IgD-negative memory B cell (primary cell): ENCODE measurements at regions not wholly inside any gene's neighbourhood (a gene's known extent, or its start where the extent isn't known, plus 50 kb on each side); places are given as distances from the start of the nearest gene placed in this dataset.

Experiments
- H3K27ac Mint-ChIP-seq, 3 donors: one replicate each; pipeline ENCODE4 v1.8.0; 2020 to 2022; ENCODE audit warnings: mild to moderate bottlenecking in 3 of 3, mixed read lengths in 3 of 3, moderate library complexity in 1 of 3
- H3K27me3 Mint-ChIP-seq: one replicate; pipeline ENCODE4 v1.8.0; 2021; ENCODE audit warnings: mixed read lengths
- H3K36me3 Mint-ChIP-seq: one replicate; pipeline ENCODE4 v1.8.0; 2020; ENCODE audit warnings: mild to moderate bottlenecking, mixed read lengths
- H3K4me1 Mint-ChIP-seq, 3 donors: one replicate each; pipeline ENCODE4 v1.8.0; 2020 to 2022; ENCODE audit warnings: mixed read lengths in 3 of 3, mild to moderate bottlenecking in 1 of 3
- H3K4me3 Mint-ChIP-seq, 4 donors: one replicate each; pipeline ENCODE4 v1.8.0; 2020 to 2022; ENCODE audit warnings: mild to moderate bottlenecking in 4 of 4, mixed read lengths in 4 of 4, moderate library complexity in 3 of 4
- H3K9me3 Mint-ChIP-seq, 3 donors: one replicate each; pipeline ENCODE4 v1.8.0; 2020 to 2021; ENCODE audit warnings: mixed read lengths in 3 of 3, mild to moderate bottlenecking in 1 of 3

DNA sequence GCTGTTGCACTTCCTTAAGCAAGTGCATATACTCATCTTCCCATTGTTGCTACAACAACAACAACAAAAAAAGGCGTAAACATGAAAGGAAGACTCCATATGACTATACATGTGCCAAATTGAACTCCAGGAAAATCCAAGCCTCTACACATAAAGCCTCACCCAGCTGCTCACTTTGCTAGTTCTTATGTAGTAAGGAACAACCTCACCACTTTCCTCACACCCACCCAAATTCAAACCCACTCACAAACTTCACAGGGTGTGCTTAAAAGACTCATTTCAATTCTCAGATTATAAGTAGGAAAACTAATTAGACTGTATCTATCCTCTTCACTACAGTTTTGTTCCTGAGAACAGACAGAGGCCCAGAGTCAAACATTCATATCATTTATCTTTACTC lies 671.1 kb upstream of the INTU start:
- Mint-ChIP-seq H3K4me3 (no peak overlapping the region), H3K9me3 (peaks cover 0 to 9% (median 2%) of the 10 kb centered on the region in 3 donors), H3K36me3 (no peaks in the 10 kb centered on the region), H3K27me3 (no peaks in the 10 kb centered on the region), H3K27ac (no peak overlapping the region), H3K4me1 (no peaks in the 10 kb centered on the region)

DNA sequence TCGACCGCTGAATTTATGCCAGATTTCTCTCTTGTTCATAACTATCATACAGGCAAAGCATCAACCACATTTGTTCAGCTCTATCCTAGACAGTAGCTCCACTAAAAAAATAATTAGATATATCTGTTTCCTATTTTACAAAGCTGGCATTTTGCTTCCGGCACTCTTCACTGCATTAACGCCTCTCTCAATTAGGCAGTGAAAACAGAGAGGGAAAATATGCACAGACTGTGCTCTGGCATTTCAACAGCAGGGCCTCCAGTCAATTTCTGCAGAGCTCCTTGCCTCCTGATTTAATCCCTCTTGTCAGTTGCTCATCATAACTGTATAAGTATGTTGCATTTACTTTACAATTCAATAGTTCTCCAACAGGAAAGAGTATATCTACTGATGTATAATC lies 666.9 kb upstream of the INTU start:
- peaks cover 0 to 10% (median 6%) of the 10 kb centered on the region in 3 donors for H3K9me3 Mint-ChIP-seq
- H3K27me3 Mint-ChIP-seq, result no peaks in the 10 kb centered on the region
- no peaks in the 10 kb centered on the region for H3K36me3 Mint-ChIP-seq
- H3K4me3 Mint-ChIP-seq, result no peak overlapping the region
- H3K27ac Mint-ChIP-seq, result no peak overlapping the region
- no peaks in the 10 kb centered on the region for H3K4me1 Mint-ChIP-seq

DNA sequence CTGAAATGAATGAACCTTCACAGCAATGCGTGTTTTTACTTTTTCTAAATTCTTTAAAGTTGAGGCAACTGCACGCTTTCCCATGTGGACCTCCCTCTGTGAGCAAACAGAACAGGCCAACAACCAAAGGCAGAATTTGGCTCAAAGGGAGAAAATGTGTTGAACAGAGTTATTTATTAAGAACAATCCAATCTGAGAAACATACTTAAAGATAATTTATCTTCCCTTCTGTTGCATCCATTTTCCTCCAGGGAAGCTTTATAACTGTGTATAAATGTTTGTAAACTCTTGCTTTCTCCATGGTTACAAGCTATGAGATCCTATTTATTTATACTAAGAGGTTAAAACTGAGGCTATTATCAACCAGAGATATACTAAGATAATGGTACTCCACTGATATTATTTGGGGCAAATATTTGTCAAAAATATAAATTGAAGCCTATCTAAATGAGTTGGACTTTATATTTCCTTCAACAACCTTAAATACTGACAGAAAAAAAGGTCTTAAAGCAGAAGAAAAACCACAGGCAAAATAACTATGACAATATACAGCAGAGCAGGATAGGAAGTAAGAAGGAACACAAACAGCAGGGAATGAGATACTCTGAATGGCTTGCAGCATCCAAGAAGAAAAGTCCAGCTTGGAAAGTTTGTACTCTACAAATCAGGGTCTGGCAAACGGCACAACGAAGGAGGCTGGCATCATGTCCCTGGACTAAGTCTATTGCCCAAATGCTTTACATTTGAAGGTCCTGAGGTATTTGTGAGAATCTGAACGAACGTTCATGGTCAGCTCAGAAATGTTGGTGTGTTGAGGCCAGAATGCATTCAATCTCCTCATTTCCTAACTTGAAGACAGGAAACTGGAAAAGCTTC lies 663.2 kb upstream of the INTU start:
- H3K4me1 Mint-ChIP-seq, result no peaks in the 10 kb centered on the region
- no peaks in the 10 kb centered on the region for H3K27me3 Mint-ChIP-seq
- no peak overlapping the region for H3K27ac Mint-ChIP-seq
- peaks cover 4 to 10% (median 6%) of the 10 kb centered on the region in 3 donors for H3K9me3 Mint-ChIP-seq
- H3K36me3 Mint-ChIP-seq, result no peaks in the 10 kb centered on the region
- H3K4me3 Mint-ChIP-seq, result no peak overlapping the region

DNA sequence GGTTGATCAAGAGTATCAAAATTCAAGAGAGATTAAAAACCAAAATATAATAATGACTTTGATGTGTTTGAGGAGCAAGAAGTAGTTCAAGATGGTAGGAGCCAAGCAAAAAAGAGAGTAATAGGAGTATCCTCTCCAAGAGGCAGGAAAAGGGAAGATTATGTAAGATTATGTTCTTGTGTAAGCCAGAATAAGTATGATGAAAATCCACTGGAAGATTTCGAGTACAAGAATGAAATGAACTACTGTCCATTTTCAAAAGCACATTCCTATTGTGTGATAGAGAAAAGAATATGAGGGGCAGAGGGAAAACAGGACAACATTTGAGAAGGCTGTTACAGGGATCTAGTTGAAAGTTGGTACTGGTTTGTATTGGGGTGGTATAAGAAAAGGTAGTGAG lies 659.6 kb upstream of the INTU start:
- Mint-ChIP-seq H3K9me3 (peaks cover 0 to 6% (median 4%) of the 10 kb centered on the region in 3 donors), H3K36me3 (no peaks in the 10 kb centered on the region), H3K27me3 (no peaks in the 10 kb centered on the region), H3K27ac (no peak overlapping the region), H3K4me3 (no peak overlapping the region), H3K4me1 (no peaks in the 10 kb centered on the region)

DNA sequence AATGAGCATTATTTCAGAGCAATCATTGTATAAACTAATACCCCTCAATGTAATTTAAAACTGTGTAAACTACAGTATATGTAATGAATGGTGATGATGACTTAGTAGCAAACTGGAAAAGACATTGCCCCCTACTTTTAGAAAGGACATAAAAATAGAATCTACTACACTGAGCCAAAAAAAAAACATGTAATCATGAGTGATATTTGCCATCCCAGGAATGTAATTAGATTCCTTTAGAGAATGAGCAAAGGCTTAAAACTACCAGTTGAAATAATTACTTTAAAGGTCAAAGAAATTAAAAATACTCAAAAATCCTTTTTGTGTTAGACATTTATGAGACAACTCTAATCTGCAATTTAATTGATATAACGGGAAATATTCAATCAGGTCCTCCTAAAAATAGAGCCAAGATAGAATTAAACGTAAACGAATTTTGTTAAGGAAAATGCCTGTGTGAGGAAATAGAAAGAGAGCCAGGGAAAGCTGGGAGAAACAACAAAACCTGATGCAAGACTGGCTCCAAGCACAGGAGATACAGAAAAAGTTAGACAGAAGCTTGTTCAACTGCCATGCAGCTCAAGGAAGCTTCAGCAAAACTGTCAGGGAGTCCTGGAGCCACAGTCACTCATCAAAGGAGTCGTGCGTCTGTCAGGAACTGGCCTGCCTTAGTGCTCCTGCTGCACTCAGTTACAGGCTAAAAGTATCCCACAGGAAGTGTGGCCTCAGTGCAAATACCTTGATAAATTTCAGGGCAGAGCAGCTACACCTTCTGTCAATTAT lies 655.7 kb upstream of the INTU start:
- H3K4me1 Mint-ChIP-seq, result no peaks in the 10 kb centered on the region
- H3K9me3 Mint-ChIP-seq, result peaks cover 0 to 8% (median 3%) of the 10 kb centered on the region in 3 donors
- no peak overlapping the region for H3K27ac Mint-ChIP-seq
- no peak overlapping the region for H3K4me3 Mint-ChIP-seq
- H3K27me3 Mint-ChIP-seq, result no peaks in the 10 kb centered on the region
- no peaks in the 10 kb centered on the region for H3K36me3 Mint-ChIP-seq

DNA sequence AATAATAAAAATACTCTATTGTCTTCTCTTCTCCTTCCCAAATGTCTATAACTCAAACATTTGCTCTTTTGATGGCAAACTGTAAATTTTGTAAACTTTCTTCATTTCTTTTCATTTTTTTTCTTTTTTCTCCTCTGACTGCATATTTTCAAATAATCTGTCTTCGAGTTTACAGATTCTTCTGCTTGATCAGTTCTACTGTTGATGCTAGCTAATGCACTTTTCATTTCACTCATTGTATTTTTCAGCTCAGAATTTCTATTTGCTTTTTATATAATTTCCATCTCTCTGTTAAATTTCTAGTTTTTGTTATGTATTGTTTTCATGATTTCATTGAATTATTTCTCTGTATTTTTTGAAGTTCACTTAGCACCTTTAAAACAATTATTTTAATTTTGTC lies 646.8 kb upstream of the INTU start:
- no peaks in the 10 kb centered on the region for H3K27me3 Mint-ChIP-seq
- no peak overlapping the region for H3K4me3 Mint-ChIP-seq

DNA sequence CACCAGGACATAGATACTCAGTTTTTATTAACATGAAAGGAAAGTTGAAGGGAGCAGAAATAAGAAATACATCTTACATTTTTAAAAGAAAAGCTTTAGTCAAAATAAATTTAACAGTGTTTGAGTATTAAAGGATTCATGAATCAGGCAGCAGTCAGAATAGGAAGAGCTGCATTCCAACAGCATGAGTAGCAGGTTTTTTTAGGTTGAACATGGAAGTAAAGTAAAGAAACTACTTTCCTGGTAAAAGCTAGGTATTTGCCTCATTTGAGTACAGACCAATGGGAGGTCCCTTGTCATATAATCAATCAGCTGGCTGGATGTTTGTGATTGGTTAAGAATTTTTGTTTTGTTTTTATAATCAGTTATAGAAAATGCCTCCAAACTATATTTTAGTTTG lies 645.9 kb upstream of the INTU start:
- Mint-ChIP-seq H3K27ac (no peak overlapping the region), H3K4me3 (no peak overlapping the region), H3K27me3 (no peaks in the 10 kb centered on the region), H3K36me3 (no peaks in the 10 kb centered on the region), H3K4me1 (no peaks in the 10 kb centered on the region), H3K9me3 (peaks cover 0 to 17% (median 2%) of the 10 kb centered on the region in 3 donors)

More for the DNA sequence above, 646.8 kb upstream of the INTU start:
- Mint-ChIP-seq H3K27ac (no peak overlapping the region), H3K4me1 (no peaks in the 10 kb centered on the region), H3K36me3 (no peaks in the 10 kb centered on the region), H3K9me3 (peaks cover 0 to 17% (median 2%) of the 10 kb centered on the region in 3 donors)

DNA sequence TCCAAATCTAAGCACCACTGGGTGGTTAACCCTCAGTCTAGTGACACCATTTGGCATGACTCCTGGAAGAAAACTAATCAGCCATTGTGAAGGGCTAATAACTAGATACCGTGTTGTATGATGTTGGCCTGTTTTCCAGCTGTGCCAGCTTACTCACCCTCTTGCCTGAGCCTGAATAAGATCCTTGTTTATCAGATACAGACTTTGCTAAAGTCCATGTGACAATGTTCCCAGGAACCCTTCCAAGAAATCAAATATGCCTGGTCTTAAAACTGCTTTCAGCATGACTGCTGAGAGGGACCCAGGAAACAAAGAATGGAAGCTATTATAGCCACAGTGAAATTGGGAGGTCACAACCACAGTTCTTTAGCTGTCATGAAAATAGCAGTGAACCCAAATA lies 640.8 kb upstream of the INTU start:
- no peaks in the 10 kb centered on the region for H3K27me3 Mint-ChIP-seq
- no peaks in the 10 kb centered on the region for H3K4me1 Mint-ChIP-seq
- H3K9me3 Mint-ChIP-seq, result peaks cover 0 to 4% (median 2%) of the 10 kb centered on the region in 3 donors
- H3K36me3 Mint-ChIP-seq, result no peaks in the 10 kb centered on the region
- no peak overlapping the region for H3K27ac Mint-ChIP-seq
- H3K4me3 Mint-ChIP-seq, result no peak overlapping the region

DNA sequence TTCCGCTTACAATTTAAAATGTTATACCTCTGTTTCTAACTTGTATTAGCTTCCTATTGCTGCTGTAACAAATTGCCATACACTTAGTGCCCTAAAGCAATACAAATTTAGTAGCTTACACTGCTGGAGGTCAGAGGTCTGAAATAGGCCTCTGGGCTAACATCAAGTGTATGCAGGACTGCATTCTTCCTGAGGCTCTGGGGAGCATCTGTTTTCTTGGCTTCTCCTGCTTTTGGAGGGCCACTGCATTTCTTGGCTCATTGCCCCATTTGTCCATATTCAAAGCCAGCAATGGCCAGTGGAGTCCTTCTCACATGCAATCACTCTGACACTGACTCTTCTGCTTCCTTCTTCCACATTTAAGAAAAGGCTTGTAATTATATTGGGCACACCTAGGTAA lies 639.8 kb upstream of the INTU start:
- no peak overlapping the region for H3K4me3 Mint-ChIP-seq
- H3K4me1 Mint-ChIP-seq, result no peaks in the 10 kb centered on the region
- H3K36me3 Mint-ChIP-seq, result no peaks in the 10 kb centered on the region
- peaks cover 0 to 4% (median 2%) of the 10 kb centered on the region in 3 donors for H3K9me3 Mint-ChIP-seq
- H3K27ac Mint-ChIP-seq, result no peak overlapping the region
- H3K27me3 Mint-ChIP-seq, result no peaks in the 10 kb centered on the region

DNA sequence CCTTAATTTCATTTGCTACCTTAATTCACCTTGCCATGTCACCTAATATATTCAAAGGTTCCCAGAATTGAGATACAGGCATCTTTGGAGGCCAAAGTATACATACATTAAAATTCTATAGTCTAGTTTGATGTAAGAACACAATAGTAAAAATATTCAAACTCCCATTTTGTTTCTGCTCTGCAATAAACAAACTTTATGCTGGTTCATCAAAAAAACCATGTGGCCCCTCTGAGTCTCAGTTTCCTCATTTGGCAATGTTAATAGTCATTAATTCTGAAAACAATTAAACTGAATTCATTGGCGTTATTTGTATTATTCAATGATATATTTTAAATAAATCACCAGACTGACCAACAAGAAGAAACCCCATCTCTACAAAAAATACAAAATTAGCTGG lies 639.4 kb upstream of the INTU start:
- no peaks in the 10 kb centered on the region for H3K4me1 Mint-ChIP-seq
- H3K9me3 Mint-ChIP-seq, result peaks cover 0 to 4% (median 2%) of the 10 kb centered on the region in 3 donors
- H3K36me3 Mint-ChIP-seq, result no peaks in the 10 kb centered on the region
- no peaks in the 10 kb centered on the region for H3K27me3 Mint-ChIP-seq
- no peak overlapping the region for H3K27ac Mint-ChIP-seq
- H3K4me3 Mint-ChIP-seq, result no peak overlapping the region

DNA sequence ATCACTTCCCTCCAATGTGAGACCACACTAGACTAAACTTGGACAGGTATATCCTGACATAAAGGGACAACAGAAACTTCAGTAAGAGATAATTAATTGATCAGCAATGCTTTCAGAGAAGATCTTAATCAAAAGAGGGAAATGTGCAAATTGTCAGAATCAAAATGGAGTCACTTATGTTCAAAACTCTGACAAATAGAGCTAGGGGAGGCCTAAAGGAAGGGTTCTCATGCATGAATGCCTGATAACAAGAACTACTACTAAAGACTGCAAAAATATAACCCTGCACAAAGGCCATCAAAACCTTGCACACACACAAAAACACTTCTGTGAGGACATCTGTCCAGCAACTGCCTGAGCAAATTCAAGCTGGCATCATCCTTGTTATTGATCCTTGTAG lies 637.5 kb upstream of the INTU start:
- Mint-ChIP-seq H3K27ac (no peak overlapping the region), H3K9me3 (peaks cover 0 to 8% (median 2%) of the 10 kb centered on the region in 3 donors), H3K36me3 (no peaks in the 10 kb centered on the region), H3K4me1 (no peaks in the 10 kb centered on the region), H3K27me3 (no peaks in the 10 kb centered on the region), H3K4me3 (no peak overlapping the region)

DNA sequence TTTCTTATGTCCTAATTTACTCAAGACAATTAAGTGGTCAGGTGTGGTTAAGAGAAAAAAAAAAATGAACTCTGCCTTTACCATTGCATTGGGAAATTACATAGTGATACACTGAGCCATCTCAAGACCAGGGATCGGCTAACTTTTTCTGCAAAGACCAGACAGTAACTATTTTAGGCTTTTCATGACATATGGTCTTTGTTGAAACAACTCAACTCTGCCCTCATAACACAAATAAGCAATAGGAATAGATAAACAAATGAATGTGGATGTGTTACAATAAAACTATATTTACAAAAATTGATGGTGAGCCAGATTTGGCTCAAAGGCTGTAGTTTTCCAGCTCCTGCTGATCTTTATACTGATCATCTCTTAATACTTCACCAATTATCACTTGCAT lies 632.6 kb upstream of the INTU start:
- Mint-ChIP-seq H3K4me3 (no peak overlapping the region), H3K4me1 (no peaks in the 10 kb centered on the region), H3K27ac (no peak overlapping the region), H3K9me3 (peaks cover 1 to 8% (median 4%) of the 10 kb centered on the region in 3 donors), H3K36me3 (no peaks in the 10 kb centered on the region), H3K27me3 (no peaks in the 10 kb centered on the region)

DNA sequence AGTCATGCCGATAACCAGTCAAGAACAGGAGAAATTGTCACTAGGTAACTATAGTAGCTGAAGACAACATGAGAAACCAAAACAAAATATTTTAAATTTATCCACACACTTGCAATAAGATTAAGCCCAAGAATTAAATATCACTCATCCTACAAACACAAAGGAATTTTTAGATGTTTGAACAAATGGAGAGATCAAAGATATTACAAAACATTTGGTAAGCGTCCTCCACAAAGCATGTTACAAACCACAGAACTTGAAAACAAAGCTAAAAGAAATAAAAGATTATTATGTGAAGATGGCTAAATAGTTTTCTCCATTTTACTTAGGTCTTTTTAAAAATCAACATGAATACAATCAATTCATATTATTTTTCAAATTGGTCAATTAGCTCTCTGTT lies 631.9 kb upstream of the INTU start:
- H3K27me3 Mint-ChIP-seq, result no peaks in the 10 kb centered on the region
- H3K9me3 Mint-ChIP-seq, result peaks cover 0 to 8% (median 4%) of the 10 kb centered on the region in 3 donors
- H3K27ac Mint-ChIP-seq, result no peak overlapping the region
- H3K36me3 Mint-ChIP-seq, result peaks cover 2% of the 10 kb centered on the region
- no peak overlapping the region for H3K4me3 Mint-ChIP-seq
- H3K4me1 Mint-ChIP-seq, result no peaks in the 10 kb centered on the region

DNA sequence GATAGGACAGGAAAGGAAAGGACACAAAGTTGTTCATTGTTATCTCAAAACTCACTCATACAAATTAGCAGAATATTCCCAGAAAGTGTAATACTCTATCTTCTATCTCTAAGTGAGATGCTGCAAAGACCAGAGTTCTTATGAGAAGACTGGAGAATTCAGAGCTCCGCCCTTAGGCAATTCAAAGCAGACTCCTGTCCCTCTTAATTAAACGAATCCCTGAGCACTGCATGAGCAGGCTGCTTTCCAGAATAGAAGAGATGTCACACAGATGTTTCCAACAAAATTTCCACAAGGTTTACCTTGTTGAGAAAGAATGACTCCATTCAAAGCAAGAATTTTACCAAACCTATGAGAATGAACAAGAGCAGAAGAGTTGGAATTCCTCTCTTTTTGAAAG lies 630.8 kb upstream of the INTU start:
- Mint-ChIP-seq H3K36me3 (peaks cover 2% of the 10 kb centered on the region), H3K4me3 (no peak overlapping the region), H3K4me1 (no peaks in the 10 kb centered on the region), H3K27me3 (no peaks in the 10 kb centered on the region), H3K27ac (no peak overlapping the region), H3K9me3 (peaks cover 0 to 8% (median 4%) of the 10 kb centered on the region in 3 donors)

DNA sequence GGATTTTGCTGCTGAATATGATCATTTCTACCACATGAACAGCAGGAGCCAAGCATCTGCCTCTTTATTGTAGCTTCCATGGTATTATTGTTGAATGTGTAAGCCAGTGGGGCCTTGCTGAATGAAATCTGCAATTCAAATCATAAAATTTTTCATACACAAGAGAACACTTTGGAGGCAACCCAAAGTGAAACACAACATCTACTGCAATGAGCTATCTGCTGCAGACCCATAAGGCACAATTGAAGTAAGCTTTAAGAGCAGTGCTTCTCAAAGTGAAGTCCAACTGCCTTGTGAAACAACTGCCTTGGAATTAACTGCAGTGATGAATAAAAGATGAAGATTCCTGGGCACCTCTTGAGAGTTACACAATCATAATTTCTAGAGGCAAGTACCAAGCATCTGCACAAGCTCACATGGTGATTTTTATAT lies 626.3 kb upstream of the INTU start:
- Mint-ChIP-seq H3K36me3 (peaks cover 2% of the 10 kb centered on the region), H3K4me3 (no peak overlapping the region), H3K4me1 (no peaks in the 10 kb centered on the region), H3K9me3 (peaks cover 0 to 12% (median 4%) of the 10 kb centered on the region in 3 donors), H3K27ac (no peak overlapping the region), H3K27me3 (no peaks in the 10 kb centered on the region)
